MCF 10A (cell line): ENCODE measurements at regions not wholly inside any gene's neighbourhood (a gene's known extent, or its start where the extent isn't known, plus 50 kb on each side); places are given as distances from the start of the nearest gene placed in this dataset.
A peak's percentile ranks its signal among the peaks of the same experiment; 100 is the strongest.

Experiments
- BruUV-seq: library from RNA; stranded (reverse); fragments of 400-500 nt; replicated peaks from 2 replicates; lab custom pipeline; 2021; lab: Mats Ljungman, UMichigan
- CTCF ChIA-PET: fragments of 300-600 bp; sonication (Branson Sonifier 250); formaldehyde crosslinking; extraction: SDS; loops from one replicate; lab custom pipeline; 2021; ENCODE audit warnings: antibody characterized with exemption, inconsistent platforms; lab: Yijun Ruan, JAX
- POLR2A ChIA-PET: fragments of 300-600, 350-650 bp; sonication (Branson Sonifier 250); formaldehyde crosslinking; extraction: SDS; loops from one replicate; lab custom pipeline; 2020; ENCODE audit warnings: antibody characterized with exemption, inconsistent platforms; lab: Yijun Ruan, JAX
- DNase-seq: peaks from one replicate; pipeline ENCODE4 v3.0.0-alpha.2; 2018; ENCODE audit not compliant: unreplicated experiment
- H3K27ac Mint-ChIP-seq: one replicate; pipeline ENCODE4 v1.8.0; 2022; ENCODE audit warnings: mild to moderate bottlenecking, low read depth, mixed read lengths; ENCODE audit not compliant: unreplicated experiment
- H3K27me3 Mint-ChIP-seq: one replicate; pipeline ENCODE4 v1.8.0; 2022; ENCODE audit warnings: mixed read lengths; ENCODE audit not compliant: insufficient read depth, unreplicated experiment
- H3K36me3 Mint-ChIP-seq: one replicate; pipeline ENCODE4 v1.8.0; 2022; ENCODE audit warnings: mild to moderate bottlenecking, moderate library complexity, mixed read lengths; ENCODE audit not compliant: insufficient read depth, unreplicated experiment
- H3K4me1 Mint-ChIP-seq: one replicate; pipeline ENCODE4 v1.8.0; 2022; ENCODE audit warnings: mixed read lengths; ENCODE audit not compliant: insufficient read depth, unreplicated experiment
- H3K4me3 Mint-ChIP-seq: one replicate; pipeline ENCODE4 v1.8.0; 2022; ENCODE audit warnings: mild to moderate bottlenecking, moderate library complexity, mixed read lengths; ENCODE audit not compliant: unreplicated experiment
- H3K9me3 Mint-ChIP-seq: one replicate; pipeline ENCODE4 v1.8.0; 2022; ENCODE audit warnings: mixed read lengths; ENCODE audit not compliant: unreplicated experiment
- intact Hi-C: fragments of 100-400 bp; cut with micrococcal nuclease; formaldehyde crosslinking; loops from 2 replicates; pipeline ENCODE4 v1.14.1; 2022
- TF ChIP-seq, protein P1 (sequence below): fragments of 200-600 bp; IDR thresholded peaks from one replicate; pipeline ENCODE4 v1.8.0; 2022; ENCODE audit warnings: antibody characterized with exemption, mild to moderate bottlenecking; ENCODE audit not compliant: unreplicated experiment

DNA sequence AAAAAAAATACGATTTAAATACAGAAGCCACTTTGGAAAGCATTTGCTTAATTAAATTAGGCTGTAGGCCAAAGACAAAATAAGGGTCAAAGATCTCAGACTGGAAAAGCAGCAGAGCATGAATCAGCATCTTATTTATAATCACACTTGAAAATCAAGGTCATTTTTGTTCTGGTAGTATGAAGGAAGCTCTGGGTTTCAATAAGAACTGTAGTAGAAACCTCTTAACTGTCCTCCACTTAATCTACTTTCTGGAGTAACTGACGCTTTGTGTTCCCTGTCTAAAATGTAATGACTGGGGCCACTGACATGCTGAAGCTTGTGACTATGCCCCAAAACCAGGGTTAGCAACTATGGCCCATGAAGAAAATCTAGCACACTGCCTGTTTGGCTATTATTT, 450.7 kb upstream of the ZP4 start:
- H3K27ac Mint-ChIP-seq: no peak overlapping the region
- TF ChIP-seq, protein P1, sequence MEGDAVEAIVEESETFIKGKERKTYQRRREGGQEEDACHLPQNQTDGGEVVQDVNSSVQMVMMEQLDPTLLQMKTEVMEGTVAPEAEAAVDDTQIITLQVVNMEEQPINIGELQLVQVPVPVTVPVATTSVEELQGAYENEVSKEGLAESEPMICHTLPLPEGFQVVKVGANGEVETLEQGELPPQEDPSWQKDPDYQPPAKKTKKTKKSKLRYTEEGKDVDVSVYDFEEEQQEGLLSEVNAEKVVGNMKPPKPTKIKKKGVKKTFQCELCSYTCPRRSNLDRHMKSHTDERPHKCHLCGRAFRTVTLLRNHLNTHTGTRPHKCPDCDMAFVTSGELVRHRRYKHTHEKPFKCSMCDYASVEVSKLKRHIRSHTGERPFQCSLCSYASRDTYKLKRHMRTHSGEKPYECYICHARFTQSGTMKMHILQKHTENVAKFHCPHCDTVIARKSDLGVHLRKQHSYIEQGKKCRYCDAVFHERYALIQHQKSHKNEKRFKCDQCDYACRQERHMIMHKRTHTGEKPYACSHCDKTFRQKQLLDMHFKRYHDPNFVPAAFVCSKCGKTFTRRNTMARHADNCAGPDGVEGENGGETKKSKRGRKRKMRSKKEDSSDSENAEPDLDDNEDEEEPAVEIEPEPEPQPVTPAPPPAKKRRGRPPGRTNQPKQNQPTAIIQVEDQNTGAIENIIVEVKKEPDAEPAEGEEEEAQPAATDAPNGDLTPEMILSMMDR: no peak
- ChIA-PET CTCF (no interaction called here), POLR2A (interaction anchor here (1.0 kb wide), 1 partner anchor 116 kb away, joined by 7 read pairs; no protein-coding TSS in a partner anchor)
- no peak overlapping the region for H3K4me3 Mint-ChIP-seq
- peaks cover 12% of the 10 kb centered on the region for H3K9me3 Mint-ChIP-seq
- H3K27me3 Mint-ChIP-seq: no peaks in the 10 kb centered on the region
- DNase-seq: no peak
- peaks cover 7% of the 10 kb centered on the region for H3K4me1 Mint-ChIP-seq
- no TSS peak for BruUV-seq
- no peaks in the 10 kb centered on the region for H3K36me3 Mint-ChIP-seq
- intact Hi-C loops: no loop called here

- Mint-ChIP-seq H3K4me1 (peaks cover 9% of the 10 kb centered on the region), H3K27me3 (no peaks in the 10 kb centered on the region), H3K4me3 (no peak overlapping the region), H3K27ac (no peak overlapping the region), H3K36me3 (no peaks in the 10 kb centered on the region), H3K9me3 (peaks cover 8% of the 10 kb centered on the region)
- intact Hi-C loops: no loop called here
- CTCF ChIA-PET: no interaction called here
- TF ChIP-seq, protein P1: no peak
- no TSS peak for BruUV-seq
- DNase-seq: no peak
- POLR2A ChIA-PET: no interaction called here
Observed at GRCh38 chr1:238340989-238341388, 450.3 kb upstream of the ZP4 start.

DNA sequence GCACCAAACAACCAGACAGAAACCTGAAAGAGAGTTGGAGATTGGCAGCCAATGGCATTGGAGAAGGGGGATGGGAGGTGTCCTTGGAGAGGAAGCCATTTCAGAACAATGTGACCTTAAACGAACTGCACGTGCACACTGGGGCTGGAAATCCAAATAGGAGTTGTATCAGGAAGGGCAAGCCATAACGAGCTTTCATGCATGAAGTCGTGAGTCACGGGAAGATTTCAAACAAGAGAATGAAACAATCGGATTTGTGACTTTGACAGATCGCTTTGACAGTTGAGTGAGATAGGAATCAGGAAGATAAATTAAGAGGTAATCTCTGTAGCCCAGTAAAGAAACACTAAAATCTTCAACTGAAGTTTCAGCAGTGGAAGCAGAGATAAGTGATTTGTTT, 445.8 kb upstream of the ZP4 start:
- no peak overlapping the region for H3K4me3 Mint-ChIP-seq
- TF ChIP-seq, protein P1: no peak
- H3K9me3 Mint-ChIP-seq: peaks cover 7% of the 10 kb centered on the region
- intact Hi-C loops: no loop called here
- no TSS peak for BruUV-seq
- ChIA-PET POLR2A (interaction anchor here (0.9 to 1.1 kb wide), 3 partner anchors 20 to 306 kb away, joined by 3 to 5 read pairs (median 3); no protein-coding TSS in a partner anchor), CTCF (no interaction called here)
- peak overlapping the region; percentile 1 for H3K27ac Mint-ChIP-seq
- peaks cover 9% of the 10 kb centered on the region for H3K4me1 Mint-ChIP-seq
- peak; percentile 87 for DNase-seq
- no peaks in the 10 kb centered on the region for H3K27me3 Mint-ChIP-seq
- H3K36me3 Mint-ChIP-seq: no peaks in the 10 kb centered on the region

DNA sequence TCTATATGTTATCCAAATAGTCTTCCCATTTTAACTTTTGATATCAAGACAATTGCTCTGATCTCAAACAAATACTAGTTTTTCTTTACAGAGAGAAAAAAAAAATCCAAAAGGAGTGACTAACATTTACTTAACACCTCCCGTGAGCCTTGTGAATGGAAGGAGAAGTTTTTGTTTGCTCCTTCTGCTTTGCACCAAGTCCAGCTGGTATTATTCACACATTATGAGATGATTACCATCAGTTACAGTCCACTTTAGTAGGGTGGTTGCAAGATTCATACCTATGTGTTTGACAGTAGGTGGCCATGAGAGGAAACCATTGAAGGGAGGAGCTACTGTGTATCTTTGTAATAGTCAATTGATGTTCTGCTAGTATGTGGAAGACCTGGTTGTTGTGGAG, 443.4 kb upstream of the ZP4 start:
- ChIA-PET CTCF (interaction anchor here (0.5 to 1.7 kb wide), 3 partner anchors 19 to 477 kb away, joined by 3 to 4 read pairs (median 3); no protein-coding TSS in a partner anchor), POLR2A (no interaction called here)
- Mint-ChIP-seq H3K27ac (no peak overlapping the region), H3K9me3 (peaks cover 7% of the 10 kb centered on the region), H3K27me3 (no peaks in the 10 kb centered on the region), H3K4me3 (no peak overlapping the region), H3K4me1 (peaks cover 19% of the 10 kb centered on the region), H3K36me3 (no peaks in the 10 kb centered on the region)
- intact Hi-C loops: no loop called here
- TF ChIP-seq, protein P1: no peak
- no peak for DNase-seq
- BruUV-seq: no TSS peak
